ELF-1 (cell line): ENCODE measurements at regions not wholly inside any gene's neighbourhood (a gene's known extent, or its start where the extent isn't known, plus 50 kb on each side); places are given as distances from the start of the nearest gene placed in this dataset.
"Not testable (repeated sequence)": the region's sequence is repeated elsewhere in the genome, so short reads cannot be mapped to it uniquely, and the experiment has no call there.

Experiments
- DNase-seq: peaks from one replicate; pipeline ENCODE4 v3.0.0-alpha.2; 2016; ENCODE audit warnings: low read depth, low spot score

GRCh38 chr7:82566752-82567151 lies 123.2 kb upstream of the CACNA2D1 start:
- no peak for DNase-seq

GRCh38 chr7:82562716-82563404 lies 119.3 kb upstream of the CACNA2D1 start:
- DNase-seq = no peak

GRCh38 chr7:82559193-82559805 lies 115.7 kb upstream of the CACNA2D1 start:
- peak; percentile 16 for DNase-seq

- no peak for DNase-seq
These were observed 106.2 kb upstream of the CACNA2D1 start for GRCh38 chr7:82549616-82550285.

GRCh38 chr7:82548141-82548688 lies 104.6 kb upstream of the CACNA2D1 start:
- DNase-seq = no peak

GRCh38 chr7:82542665-82543064 lies 99.1 kb upstream of the CACNA2D1 start:
- no peak for DNase-seq

GRCh38 chr7:82539969-82540368 lies 96.4 kb upstream of the CACNA2D1 start:
- no peak for DNase-seq

- DNase-seq = no peak
These were observed 91.1 kb upstream of the CACNA2D1 start for GRCh38 chr7:82534684-82535083.

GRCh38 chr7:82530361-82530760 lies 86.8 kb upstream of the CACNA2D1 start:
- no peak for DNase-seq

- DNase-seq = no peak
These were observed 85.2 kb upstream of the CACNA2D1 start for GRCh38 chr7:82528577-82529310.

- no peak for DNase-seq
These were observed 84.3 kb upstream of the CACNA2D1 start for GRCh38 chr7:82527851-82528250.

GRCh38 chr7:82521906-82522445 lies 78.4 kb upstream of the CACNA2D1 start:
- DNase-seq = no peak

- no peak for DNase-seq
These were observed 73.5 kb upstream of the CACNA2D1 start for GRCh38 chr7:82517050-82517449.

GRCh38 chr7:82511542-82511941 lies 68.0 kb upstream of the CACNA2D1 start:
- no peak for DNase-seq

GRCh38 chr7:82507976-82508677 lies 64.5 kb upstream of the CACNA2D1 start:
- DNase-seq = peak; percentile 27

GRCh38 chr7:82507365-82507975 lies 63.9 kb upstream of the CACNA2D1 start:
- DNase-seq = no peak

GRCh38 chr7:82506702-82507101 lies 63.1 kb upstream of the CACNA2D1 start:
- DNase-seq = peak; percentile 12

GRCh38 chr7:82506208-82506607 lies 62.6 kb upstream of the CACNA2D1 start:
- no peak for DNase-seq

GRCh38 chr7:82501346-82501745 lies 57.8 kb upstream of the CACNA2D1 start:
- DNase-seq = no peak

GRCh38 chr7:82499546-82499945 lies 56.0 kb upstream of the CACNA2D1 start:
- not testable (repeated sequence) for DNase-seq

- DNase-seq = no peak
These were observed 50.8 kb upstream of the CACNA2D1 start for GRCh38 chr7:82494420-82494819.
